Activated naive CD4-positive, alpha-beta T cell treated with Interleukin-2 at 50 U/mL for 16 hours (primary cell): ENCODE measurements at regions not wholly inside any gene's neighbourhood (a gene's known extent, or its start where the extent isn't known, plus 50 kb on each side); places are given as distances from the start of the nearest gene placed in this dataset.
"Not testable (repeated sequence)": the region's sequence is repeated elsewhere in the genome, so short reads cannot be mapped to it uniquely, and the experiment has no call there.

Experiments used
- DNase-seq: peaks from one replicate; pipeline ENCODE4 v3.0.0-alpha.2; 2020

DNA sequence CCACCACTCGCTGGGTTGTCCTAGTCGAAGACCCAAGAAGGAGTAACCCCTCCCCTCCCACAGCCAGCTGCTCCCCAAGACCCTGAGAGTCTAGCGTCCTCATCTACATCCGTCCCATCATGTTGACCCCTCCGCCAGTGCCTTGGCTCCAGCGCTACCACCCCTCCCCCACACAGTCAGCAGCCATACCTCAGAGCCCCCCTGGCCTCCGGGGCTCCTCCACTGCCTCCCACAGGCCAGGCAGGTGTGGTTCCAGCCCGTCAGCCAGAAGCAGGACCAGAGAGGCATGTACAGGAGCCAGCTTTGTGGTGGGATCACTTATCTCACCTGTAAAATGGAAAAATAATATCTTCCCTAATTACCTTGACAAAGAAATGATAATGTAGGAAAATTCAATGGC lies 51.5 kb upstream of the PHF21B start:
- no peak for DNase-seq

DNA sequence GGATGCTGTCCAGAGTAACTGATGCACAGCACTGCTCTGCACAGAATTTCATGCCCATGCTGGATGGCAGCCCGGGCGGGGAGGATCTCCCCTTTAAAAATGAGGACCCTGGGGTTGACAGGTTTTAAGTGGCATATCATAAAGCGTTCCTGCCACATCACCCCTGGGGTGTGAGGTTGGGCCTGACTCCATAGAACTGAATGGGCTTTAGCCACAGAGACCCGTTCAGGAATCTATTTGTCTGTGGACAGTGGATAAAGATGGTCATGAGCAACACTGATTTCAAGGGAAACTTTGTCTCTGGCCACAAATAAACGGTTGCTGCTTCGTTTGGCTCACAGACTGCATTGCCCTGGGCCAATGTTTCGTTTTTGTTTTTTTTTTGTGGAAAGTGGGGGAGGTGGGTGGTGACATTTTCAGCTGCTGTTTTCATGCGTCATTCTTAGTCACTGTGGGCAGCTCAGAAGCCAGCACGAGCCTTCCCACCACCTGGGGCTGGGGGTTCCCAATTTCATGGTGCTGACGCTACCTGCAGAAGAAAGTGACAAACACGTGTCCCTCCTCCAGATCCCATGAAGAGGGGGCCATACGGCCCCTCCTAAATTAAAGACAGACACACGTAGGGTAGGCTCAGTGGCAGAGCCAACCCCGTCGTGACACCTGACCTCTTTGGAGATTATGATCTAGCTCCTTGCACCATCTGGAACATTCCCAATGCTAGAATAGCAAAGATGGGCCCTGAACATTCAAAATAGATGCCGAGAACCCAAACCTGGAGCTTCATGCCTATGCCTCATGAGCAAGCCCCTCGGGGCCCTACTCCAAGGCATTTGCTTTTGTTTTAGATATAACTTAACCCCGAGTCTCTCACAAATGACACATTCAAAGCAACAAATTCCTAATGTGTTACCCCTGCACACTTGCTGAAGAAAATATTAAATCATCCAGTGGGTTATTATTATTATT lies 54.8 kb upstream of the PHF21B start:
- peak; percentile 63 for DNase-seq

DNA sequence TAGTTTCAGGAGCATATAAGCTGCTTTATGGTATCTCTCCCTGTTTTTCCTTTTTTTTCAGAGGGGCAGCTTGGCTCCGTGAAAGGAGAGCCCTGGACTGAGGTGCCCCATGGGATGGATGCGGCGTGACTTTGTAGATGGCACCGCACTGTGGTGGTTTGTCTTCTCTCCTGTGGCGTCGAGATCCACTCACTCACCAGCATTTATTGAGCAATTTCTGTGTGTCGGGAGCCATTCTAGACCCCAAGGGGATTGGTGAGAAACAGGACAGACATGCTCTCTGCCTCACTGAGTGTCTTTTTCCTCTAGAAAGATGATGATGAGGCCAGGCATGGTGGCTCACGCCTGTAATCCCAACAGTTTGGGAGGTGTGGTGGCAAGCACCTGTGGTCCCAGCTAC lies 55.9 kb upstream of the PHF21B start:
- DNase-seq = no peak

DNA sequence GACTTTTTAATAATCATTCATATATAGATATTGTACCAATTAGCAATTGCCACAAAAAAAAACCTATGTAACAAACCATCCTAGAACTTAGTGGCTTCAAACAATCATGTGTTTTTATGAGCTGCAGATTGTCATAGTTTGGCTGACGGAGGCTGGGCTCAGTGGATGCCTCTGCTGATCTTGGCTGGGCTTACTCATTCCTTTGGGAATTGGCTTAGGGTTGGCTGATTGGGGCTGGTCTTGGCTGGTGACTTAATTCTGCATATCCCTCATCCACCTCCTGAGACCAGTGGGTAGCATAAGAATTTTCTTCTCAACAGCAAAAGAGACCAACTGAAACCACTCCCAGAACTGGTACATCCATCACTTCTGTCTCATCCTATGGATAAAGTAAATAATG lies 57.9 kb upstream of the PHF21B start:
- DNase-seq = no peak

DNA sequence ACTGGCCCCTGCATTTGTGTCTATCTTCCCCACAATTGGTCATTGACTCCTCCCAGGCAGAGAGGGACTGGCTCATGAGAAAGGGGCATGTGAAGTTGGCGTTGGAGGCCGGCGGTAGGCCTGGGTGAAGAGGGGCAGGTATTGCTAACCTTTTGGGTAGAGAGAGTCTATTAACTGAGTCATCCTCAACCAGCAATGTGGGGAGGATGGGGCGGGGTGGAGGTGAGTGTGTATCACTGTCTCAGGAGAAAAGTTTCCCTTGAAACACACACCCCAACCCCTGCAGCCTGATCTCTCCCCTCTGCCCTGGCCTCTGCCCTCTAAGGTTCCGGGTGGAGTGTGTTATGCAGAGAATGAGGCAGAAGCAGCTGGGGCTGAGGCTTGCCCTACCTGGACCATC lies 60.1 kb upstream of the PHF21B start:
- DNase-seq = peak; percentile 13

DNA sequence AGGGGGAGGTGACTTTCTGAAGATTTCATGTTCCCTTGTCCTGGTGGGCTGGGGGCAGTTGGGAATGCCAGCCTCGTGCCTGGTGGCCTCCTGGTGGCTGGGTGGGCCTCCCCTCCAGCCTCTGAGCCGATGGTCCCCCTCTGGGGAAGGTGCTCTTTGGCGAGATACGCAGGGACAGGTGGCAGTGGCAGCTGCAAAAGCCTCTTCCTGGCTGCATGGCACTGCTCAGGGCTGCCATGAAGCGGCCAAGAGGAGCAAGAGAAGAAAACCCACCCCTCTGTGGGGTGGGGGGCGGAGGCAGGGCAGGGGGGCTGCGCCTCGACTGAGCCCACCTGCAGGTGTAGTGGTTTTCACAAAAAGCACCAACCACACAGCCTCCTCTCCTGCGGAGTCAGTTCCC lies 61.8 kb upstream of the PHF21B start:
- no peak for DNase-seq

DNA sequence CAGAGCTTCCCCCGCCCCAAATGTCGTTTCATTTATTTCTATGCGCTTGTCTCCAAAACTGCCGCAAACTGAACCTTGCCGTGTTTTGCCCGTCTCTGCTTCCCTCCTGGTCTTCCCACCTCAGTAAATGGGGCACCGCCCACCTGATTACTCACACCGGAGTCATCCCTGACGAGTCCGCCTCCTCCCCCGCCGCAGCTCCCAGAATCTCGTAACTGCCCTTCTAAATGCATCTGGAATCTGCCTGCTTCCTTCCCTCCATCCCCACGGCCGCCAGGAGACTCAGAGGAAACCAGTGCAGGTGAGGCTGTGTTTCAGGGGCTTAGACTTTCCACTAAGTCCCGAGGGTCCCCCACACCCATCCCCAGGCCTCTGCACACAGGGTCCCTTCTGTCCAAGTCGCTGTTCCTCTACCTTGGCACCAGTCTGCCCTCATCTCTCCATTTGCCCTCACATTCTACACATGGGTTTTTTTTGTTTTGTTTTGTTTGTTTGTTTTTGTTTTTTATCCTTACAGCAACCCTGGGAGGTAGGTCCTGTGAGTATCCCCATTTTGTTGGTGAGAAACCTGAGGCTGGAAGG lies 62.6 kb upstream of the PHF21B start:
- DNase-seq = no peak

DNA sequence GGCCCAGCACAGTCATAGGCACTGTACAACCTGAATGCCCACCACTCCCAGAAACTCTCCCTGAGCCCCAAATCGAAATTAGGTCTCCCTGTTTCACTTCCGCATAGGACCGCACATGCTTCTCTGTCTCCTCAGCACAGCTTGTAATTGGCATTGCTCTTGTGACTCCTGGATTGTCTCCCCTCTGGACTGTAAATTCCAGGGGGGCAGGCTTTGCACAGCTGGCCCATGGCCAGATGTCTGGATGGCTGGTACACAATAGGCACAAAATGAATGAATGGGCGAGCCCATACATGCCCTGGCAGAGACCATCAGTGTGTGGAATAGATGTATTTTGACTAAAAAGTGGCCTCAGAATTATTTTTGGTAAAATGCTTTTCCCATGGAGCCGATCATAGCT lies 63.3 kb upstream of the PHF21B start:
- DNase-seq = no peak

DNA sequence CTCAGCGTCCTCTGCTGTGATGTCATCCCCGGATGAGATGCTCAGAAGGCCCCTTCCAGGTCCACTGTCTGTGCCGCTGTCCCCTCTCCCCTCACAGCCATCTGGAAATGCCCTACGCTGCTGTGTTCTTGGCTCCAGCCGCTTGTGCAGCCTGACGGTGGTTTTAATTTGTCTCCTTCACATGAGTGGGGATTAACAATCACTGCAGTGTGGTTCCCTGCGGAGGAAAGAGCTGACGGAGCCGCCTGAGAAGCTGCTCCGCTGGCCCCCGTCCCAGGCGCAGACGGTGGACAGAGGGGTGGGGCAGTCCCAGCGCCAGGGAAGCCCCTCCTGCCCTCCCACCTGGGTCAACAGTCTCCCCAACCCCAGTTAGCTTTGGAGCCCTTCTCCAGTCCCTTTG lies 67.5 kb upstream of the PHF21B start:
- DNase-seq = no peak

DNA sequence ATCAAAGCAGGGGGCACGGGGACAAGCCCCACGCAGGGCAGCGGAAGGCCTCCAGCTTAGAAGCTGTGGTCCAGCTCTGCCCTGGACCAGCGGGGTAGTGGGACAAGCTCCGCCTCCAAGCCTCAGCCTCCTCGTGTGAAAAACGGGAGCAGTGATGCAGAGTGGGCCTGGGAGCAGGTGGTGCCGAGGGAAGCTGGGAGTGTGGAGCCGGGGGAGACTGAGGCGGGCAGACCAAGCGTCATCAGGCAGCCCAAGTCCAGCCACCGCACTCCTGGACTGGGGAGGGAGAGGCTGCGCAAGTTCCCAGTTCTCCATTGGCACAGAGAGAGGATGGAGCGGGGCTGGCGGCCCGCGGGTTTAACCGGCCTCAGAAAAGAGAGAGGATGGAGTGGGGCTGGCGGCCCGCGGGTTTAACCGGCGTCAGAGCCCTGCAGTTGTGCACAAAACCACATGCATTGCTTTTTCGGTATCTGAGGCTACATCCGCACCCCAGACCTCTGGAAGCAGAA lies 68.1 kb upstream of the PHF21B start:
- no peak for DNase-seq

DNA sequence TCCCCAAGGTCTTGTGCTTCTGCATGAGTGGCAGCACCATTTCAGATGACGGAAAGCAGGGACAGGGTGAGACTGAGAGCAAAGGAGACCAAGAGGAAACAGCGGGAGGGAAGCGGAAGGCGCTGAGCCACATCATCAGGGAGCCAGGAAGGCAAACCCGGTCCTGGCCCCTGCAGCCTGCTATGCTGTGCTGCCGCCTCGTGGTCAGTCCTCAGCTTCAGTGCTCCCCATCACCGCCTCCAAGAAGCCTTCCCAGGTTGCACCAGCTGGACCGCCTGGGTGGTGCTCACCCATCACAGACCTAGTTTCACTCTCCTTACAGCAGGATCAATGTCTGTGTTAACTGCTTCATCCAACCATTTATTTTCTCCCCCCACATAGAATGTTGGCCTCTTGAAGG lies 73.0 kb upstream of the PHF21B start:
- DNase-seq = no peak

DNA sequence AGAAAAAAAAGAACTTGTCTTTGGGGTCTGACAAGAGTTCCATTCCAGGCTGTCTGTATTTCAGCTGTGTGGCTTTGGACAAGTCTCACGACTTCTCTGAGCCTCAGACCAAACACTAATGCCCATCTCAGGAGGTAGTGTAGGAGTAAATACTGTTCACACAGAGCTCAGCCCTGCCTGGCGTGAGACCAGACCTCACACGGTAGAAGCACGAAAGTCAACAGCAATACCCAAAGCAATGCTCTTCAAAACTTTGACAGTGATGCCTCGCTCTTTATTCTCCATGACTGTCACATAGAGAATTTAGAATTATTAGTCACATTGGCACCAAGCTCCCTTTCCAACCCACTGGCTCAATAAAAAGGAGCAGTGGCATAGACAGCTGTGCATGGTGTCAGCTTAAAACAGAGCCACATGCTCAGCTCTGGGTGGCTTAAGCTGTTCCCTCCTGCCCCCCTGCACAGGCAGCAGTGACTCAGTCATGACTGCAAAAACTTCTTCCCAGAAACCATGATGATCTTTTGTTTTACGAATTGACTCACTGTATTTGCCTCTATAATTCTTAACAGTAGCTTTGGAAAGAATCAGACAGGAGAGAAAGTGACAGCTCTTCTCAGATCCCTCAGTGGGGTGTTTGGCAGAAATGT lies 74.0 kb upstream of the PHF21B start:
- peak; percentile 13 for DNase-seq

DNA sequence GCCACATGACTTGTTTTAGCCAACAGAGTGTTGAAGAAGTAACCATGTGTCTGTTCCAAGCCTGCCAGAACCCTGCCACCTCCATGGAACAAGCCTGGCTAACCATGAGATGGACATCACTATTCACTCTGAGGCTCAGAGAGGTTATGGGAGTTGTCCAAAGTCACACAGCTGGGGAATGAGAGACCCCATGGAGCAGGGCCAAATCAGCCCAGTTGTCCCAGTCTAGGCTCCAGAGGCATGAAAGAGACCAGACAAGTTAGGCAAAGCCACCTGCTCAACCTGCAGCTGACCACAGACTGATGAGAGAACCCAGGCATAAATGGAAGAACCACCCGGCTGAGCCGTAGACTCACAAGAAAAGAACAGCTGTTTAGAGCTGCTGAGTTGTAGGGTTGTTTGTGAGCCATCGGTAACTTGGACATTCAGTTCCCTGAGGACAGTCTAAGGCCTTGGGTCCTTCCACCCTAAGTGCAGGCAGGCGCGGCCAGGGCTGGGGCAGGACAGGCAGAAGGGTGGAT lies 74.7 kb upstream of the PHF21B start:
- no peak for DNase-seq

DNA sequence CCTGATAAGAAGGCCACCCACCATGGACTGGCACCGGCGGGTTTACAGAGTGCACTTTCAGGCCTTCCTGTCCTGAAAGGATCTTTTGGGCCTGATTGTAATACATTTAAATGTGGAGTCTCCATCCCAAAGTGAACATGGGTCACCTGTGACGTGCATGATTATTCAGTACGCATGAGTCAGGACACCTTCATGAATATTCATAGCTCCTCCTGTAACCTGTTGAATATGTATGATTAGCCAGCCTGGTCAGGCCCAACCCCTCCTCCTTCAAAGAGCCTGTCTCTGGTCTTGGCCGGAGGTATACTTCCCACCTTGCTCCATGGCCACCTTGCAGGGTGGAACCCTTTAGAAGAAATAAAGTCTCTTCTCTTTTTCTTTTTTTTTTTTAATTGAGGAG lies 75.9 kb upstream of the NUP50 start:
- DNase-seq = no peak

DNA sequence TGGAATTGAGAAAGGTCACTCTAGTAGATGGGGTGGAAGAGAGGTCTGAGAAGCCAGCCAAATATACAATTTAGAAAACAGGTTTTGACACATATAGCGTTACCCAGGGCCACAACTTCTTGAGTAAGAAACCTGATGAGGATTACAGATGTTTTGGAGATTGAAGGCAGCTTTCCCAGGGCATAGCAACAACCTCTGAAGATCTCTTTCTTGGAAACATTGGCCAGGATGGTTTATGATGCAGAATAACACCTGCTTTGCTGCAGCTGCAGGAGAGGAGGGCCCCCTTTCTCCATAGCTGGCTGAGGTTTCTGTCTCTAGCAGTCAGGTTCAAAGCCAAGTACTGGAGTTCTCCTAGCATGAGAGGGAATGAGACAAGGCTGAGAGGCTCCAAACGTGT lies 75.1 kb upstream of the NUP50 start:
- no peak for DNase-seq

DNA sequence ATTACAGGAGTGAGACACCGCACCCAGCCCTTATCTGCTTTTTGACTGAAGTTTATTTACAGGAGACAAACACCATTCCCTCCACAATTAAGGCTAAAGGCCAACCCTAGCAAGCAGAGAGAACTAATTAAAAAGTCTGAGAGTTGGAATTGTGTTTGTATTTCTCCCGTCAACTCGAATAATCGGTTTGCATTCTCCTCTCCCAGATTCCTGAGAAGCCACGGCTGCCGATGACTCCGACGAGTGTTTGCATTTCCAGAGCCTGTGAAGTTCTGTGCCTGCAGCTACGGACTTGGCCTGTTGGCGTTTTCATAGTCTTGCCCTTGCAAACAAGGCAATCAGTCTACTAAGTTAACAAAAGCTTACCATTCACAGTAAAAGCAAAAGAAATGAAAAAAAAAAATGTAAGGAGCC lies 73.2 kb upstream of the NUP50 start:
- DNase-seq = no peak

DNA sequence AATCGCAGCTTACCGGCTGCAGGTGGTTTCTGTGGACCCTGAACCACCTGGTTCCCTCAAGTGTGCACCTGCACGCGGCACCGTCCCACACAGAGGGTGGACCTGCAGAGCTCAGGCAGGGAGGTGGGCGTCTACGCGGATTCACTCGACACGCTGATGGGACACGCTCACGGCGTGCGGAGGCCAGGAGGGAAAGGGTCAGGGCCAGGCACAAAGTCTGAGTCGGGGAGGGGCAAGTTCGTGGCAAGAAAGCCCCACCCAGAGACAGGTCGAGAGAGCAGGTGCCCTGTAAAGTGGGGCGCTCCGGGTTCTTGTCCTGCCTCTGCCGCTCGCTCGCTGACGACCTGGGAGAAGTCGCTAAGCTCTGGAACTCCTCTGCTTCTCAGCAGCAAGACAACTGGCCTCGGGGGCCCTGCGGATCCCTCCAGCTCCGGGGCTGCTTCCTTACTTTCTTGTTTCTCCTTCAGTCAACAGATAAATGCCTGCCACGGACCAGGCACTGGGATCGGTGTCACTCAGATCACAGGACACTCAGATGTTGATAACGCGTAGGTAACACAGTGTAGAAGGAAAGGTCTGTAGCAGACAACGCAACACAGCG lies 72.4 kb upstream of the NUP50 start:
- DNase-seq = no peak

DNA sequence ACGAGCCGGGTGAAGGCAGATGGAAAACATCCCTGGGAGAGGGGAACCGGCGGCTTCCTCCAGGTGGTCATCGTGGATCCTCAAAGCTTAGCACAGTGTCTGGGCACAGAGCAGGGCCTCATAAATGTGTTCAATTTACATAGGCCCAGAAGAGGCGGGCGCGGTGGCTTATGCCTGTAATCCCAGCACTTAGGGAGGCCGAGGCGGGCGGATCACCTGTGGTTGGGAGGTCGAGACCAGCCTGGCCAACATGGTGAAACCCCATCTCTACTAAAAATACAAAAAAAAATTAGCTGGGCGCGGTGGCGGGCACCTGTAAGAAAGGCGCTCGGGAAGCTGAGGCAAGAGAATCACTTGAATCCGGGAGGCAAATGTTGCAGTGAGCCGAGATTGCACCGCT lies 71.8 kb upstream of the NUP50 start:
- DNase-seq = not testable (repeated sequence)

DNA sequence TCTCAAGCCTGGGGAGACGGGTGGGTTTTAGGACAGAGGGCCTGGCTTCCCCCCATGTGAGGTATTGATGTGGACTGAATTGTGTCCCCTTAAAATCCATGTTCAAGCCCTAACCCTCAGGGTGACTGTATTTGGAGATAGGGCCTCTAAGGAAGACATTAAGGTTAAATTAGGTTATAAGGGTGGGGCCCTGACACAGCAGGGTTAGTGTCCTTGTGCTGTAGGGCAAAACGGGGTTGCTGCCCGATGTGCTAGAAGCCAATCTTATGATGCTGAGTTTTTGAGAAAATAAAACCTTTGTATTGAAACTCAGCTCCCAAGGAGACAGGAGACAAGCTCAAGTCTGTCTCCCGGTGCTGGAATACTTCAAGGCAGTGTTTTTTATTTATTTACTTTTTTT lies 71.1 kb upstream of the NUP50 start:
- no peak for DNase-seq

DNA sequence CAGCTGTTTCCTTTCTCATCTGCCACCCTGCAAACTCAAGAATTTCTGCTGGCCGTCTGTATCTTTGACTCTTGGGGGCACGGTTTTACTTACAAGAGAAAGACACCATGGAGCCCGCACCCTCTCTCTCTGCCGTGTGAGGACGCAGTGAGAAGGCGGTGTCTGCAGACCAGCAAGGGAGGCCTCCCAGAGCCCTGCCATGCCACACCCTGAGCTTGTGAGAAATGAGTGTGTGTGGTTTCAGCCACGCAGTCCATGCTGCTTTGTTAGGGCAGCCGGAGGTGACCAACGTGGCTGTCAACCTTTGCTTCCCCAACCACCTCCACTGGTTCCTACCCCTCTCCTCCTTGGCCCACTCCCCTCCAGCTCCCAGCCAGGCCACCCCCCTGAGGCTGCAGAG lies 70.1 kb upstream of the NUP50 start:
- no peak for DNase-seq

DNA sequence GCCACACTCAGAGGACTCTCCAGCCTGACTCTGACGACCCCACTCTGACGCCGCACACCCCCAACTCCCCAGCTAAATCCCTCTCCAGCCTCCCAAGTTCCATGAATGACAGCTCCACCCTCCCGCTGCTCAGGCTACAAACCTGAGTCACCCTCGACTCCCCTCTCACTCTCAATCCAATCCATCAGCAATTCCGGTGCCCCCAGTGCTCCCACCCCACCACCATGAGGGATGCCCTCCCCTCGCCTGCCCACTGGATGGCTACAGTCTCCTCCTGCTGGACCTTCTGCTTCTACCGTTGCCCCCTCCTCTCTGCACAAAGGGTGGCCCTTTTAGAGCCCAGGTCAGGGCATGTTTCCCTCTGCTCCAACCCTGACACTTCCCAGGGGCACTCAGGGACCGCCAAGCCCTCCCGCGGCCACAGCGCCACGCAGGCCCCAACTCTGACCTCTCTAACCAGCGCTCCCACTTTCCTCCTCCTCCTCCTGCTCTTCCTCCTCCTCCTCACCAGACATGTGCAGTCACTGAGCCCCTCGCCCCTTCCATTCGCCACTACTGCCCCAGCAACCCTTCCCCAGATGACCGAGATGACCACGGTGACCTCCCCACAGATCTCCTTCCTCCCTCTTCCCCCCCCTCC lies 69.5 kb upstream of the NUP50 start:
- DNase-seq = no peak

DNA sequence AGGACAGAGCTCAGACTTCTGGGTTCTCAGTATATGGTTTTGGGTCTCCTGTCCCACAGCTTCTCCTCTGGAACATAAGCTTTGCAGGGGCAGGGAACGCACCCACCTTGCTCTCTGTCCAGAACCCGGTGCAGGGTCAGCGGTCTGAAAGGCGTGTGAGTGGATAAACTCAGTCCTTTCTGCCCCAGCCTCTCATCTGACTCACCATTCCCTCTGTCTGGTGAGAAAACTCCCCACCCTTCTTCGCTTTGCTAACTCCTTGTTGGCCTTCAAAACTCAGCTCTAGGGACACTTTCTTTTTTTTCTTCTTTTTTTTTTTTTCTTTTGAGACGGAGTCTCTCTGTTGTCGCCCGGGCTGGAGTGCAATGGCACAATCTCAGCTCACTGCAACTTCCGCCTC lies 68.9 kb upstream of the NUP50 start:
- no peak for DNase-seq
